ENCODE measurements at regions not wholly inside any gene's neighbourhood (a gene's known extent, or its start where the extent isn't known, plus 50 kb on each side); places are given as distances from the start of the nearest gene placed in this dataset.

DNA sequence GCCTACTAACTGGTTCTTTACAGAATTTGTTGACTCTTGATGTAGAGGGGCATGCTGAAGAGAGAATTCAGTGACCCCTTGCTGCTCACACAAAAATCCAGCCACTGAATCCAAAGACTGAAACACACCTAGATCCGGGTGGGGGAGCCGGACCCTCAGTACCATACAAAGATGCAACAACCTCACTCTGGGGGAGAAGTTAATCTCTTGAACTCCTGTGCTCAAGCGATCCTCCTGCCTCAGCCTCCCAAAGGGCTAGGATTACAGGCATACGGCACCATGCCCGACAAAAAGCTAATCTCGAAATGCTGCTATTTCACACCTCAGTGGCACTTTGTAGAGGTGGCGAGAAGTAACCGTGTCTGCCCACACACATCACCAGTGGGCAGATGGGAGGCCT, 88.8 kb upstream of the HELT start:
- FAIRE-seq (no peak), ATAC-seq (no peak), DNase-seq (ENCODE audit: low spot score) (no peak)
- Histone ChIP-seq H3K27me3 (ENCODE audit: control insufficient read depth in 1 of 2, insufficient read depth in 2 of 2, low read length in 2 of 2) (no peaks in the 10 kb centered on the region), H3K4me2 (ENCODE audit: low read depth, low read length) (no peak overlapping the region), H3K4me3 (replicated peaks in 1 of 3; ENCODE audit: insufficient read depth in 1 of 3, low read depth in 2 of 3, low read length in 3 of 3) (no peak overlapping the region), H3K27ac (ENCODE audit: extremely low read length, insufficient read depth, low read length) (no peak overlapping the region), H3K9ac (ENCODE audit: insufficient read depth, low read depth, low read length) (no peak overlapping the region), H2AFZ (ENCODE audit: low read length) (no peak overlapping the region), H3K79me2 (ENCODE audit: insufficient read depth, low read length) (no peaks in the 10 kb centered on the region), H3K36me3 (replicated peaks in 1 of 2; ENCODE audit: control insufficient read depth in 1 of 2, insufficient read depth in 2 of 2, low read length in 2 of 2) (no peaks in the 10 kb centered on the region), H4K20me1 (ENCODE audit: insufficient read depth, low read length) (no peaks in the 10 kb centered on the region), H3K4me1 (ENCODE audit: insufficient read depth, low read length) (no peaks in the 10 kb centered on the region), H3K9me3 (ENCODE audit: low read length) (no peaks in the 10 kb centered on the region)
- WGBS (ENCODE audit: low lambda C conversion rate): 61% methylated on average over 7 of the region's 8 CpGs
- CTCF ChIA-PET (ENCODE audit: low intra/inter-chr PET ratio, low total read pairs): no interaction called here
- in situ Hi-C loops (cut with HindIII; ENCODE audit: extremely low pct_ligation_motif_present, low pct_unique_long_range_greater_than_20kb): no loop called here
- no TSS peak for BruUV-seq (replicated peaks)
- POLR2A ChIA-PET: no interaction called here
- intact Hi-C loops (cut with micrococcal nuclease; ENCODE audit: unreplicated experiment): no loop called here
- TF ChIP-seq YEATS2 (CRISPR knock-in tag; IDR thresholded peaks at IDR 0.05; ENCODE audit: borderline replicate concordance): no peak
- no peak for TF ChIP-seq NFKBIZ (CRISPR knock-in tag; IDR thresholded peaks at IDR 0.05)
- TF ChIP-seq, protein P1, sequence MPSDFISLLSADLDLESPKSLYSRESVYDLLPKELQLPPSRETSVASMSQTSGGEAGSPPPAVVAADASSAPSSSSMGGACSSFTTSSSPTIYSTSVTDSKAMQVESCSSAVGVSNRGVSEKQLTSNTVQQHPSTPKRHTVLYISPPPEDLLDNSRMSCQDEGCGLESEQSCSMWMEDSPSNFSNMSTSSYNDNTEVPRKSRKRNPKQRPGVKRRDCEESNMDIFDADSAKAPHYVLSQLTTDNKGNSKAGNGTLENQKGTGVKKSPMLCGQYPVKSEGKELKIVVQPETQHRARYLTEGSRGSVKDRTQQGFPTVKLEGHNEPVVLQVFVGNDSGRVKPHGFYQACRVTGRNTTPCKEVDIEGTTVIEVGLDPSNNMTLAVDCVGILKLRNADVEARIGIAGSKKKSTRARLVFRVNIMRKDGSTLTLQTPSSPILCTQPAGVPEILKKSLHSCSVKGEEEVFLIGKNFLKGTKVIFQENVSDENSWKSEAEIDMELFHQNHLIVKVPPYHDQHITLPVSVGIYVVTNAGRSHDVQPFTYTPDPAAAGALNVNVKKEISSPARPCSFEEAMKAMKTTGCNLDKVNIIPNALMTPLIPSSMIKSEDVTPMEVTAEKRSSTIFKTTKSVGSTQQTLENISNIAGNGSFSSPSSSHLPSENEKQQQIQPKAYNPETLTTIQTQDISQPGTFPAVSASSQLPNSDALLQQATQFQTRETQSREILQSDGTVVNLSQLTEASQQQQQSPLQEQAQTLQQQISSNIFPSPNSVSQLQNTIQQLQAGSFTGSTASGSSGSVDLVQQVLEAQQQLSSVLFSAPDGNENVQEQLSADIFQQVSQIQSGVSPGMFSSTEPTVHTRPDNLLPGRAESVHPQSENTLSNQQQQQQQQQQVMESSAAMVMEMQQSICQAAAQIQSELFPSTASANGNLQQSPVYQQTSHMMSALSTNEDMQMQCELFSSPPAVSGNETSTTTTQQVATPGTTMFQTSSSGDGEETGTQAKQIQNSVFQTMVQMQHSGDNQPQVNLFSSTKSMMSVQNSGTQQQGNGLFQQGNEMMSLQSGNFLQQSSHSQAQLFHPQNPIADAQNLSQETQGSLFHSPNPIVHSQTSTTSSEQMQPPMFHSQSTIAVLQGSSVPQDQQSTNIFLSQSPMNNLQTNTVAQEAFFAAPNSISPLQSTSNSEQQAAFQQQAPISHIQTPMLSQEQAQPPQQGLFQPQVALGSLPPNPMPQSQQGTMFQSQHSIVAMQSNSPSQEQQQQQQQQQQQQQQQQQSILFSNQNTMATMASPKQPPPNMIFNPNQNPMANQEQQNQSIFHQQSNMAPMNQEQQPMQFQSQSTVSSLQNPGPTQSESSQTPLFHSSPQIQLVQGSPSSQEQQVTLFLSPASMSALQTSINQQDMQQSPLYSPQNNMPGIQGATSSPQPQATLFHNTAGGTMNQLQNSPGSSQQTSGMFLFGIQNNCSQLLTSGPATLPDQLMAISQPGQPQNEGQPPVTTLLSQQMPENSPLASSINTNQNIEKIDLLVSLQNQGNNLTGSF (CRISPR knock-in tag; IDR thresholded peaks at IDR 0.05): no peak
- TF ChIP-seq EHMT2 (IDR thresholded peaks at IDR 0.05; ENCODE audit: borderline replicate concordance, low read depth, low read length): no peak
- TF ChIP-seq ZKSCAN8 (CRISPR knock-in tag; IDR thresholded peaks at IDR 0.05; ENCODE audit: borderline replicate concordance): no peak
- TF ChIP-seq POLR2G (IDR thresholded peaks at IDR 0.05; ENCODE audit: low read depth, low read length): no peak
- TF ChIP-seq, protein P2, sequence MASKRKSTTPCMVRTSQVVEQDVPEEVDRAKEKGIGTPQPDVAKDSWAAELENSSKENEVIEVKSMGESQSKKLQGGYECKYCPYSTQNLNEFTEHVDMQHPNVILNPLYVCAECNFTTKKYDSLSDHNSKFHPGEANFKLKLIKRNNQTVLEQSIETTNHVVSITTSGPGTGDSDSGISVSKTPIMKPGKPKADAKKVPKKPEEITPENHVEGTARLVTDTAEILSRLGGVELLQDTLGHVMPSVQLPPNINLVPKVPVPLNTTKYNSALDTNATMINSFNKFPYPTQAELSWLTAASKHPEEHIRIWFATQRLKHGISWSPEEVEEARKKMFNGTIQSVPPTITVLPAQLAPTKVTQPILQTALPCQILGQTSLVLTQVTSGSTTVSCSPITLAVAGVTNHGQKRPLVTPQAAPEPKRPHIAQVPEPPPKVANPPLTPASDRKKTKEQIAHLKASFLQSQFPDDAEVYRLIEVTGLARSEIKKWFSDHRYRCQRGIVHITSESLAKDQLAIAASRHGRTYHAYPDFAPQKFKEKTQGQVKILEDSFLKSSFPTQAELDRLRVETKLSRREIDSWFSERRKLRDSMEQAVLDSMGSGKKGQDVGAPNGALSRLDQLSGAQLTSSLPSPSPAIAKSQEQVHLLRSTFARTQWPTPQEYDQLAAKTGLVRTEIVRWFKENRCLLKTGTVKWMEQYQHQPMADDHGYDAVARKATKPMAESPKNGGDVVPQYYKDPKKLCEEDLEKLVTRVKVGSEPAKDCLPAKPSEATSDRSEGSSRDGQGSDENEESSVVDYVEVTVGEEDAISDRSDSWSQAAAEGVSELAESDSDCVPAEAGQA (IDR thresholded peaks at IDR 0.05; ENCODE audit: low read depth): no peak
- TF ChIP-seq, protein P2 (CRISPR knock-in tag; IDR thresholded peaks at IDR 0.05; ENCODE audit: borderline replicate concordance): no peak
- TF ChIP-seq ZNF879 (CRISPR knock-in tag; IDR thresholded peaks at IDR 0.05): no peak
- TF ChIP-seq, protein P3, sequence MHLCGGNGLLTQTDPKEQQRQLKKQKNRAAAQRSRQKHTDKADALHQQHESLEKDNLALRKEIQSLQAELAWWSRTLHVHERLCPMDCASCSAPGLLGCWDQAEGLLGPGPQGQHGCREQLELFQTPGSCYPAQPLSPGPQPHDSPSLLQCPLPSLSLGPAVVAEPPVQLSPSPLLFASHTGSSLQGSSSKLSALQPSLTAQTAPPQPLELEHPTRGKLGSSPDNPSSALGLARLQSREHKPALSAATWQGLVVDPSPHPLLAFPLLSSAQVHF (CRISPR knock-in tag; IDR thresholded peaks at IDR 0.05): no peak
- TF ChIP-seq, protein P4, sequence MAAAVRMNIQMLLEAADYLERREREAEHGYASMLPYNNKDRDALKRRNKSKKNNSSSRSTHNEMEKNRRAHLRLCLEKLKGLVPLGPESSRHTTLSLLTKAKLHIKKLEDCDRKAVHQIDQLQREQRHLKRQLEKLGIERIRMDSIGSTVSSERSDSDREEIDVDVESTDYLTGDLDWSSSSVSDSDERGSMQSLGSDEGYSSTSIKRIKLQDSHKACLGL (CRISPR knock-in tag; IDR thresholded peaks at IDR 0.05): no peak

All from HepG2 (cell line).